Uterus (tissue), 3 donors: ENCODE measurements at regions not wholly inside any gene's neighbourhood (a gene's known extent, or its start where the extent isn't known, plus 50 kb on each side); places are given as distances from the start of the nearest gene placed in this dataset.

Experiments used
- DNase-seq, 2 donors: peaks; one replicate each; pipeline ENCODE4 v3.0.0-alpha.2; 2019 to 2020
- H3K27ac ChIP-seq, 2 donors: fragments of 200-600 bp; sonication (generic); 1 replicate in 1 of 2; 2 replicates in 1 of 2; pipeline ENCODE4 v1.5.1; 2016 to 2018
- H3K27me3 ChIP-seq, 2 donors: fragments of 200-600 bp; sonication (generic); one replicate each; pipeline ENCODE4 v1.5.1; 2018 to 2019; ENCODE audit warnings: control low read depth in 1 of 2
- H3K36me3 ChIP-seq, 2 donors: fragments of 200-600 bp; sonication (generic); one replicate each; pipeline ENCODE4 v1.5.1; 2019; ENCODE audit warnings: control low read depth in 1 of 2
- H3K4me1 ChIP-seq, 2 donors: fragments of 200-600 bp; sonication (generic); one replicate each; pipeline ENCODE4 v1.5.1; 2018 to 2019; ENCODE audit warnings: control low read depth in 1 of 2
- H3K4me3 ChIP-seq, 2 donors: fragments of 200-600 bp; sonication (generic); 1 replicate in 1 of 2; 2 replicates in 1 of 2; pipeline ENCODE4 v1.5.1; 2018 to 2019; ENCODE audit warnings: mild to moderate bottlenecking in 1 of 2
- H3K9me3 ChIP-seq, 2 donors: fragments of 200-600 bp; sonication (generic); one replicate each; pipeline ENCODE4 v1.5.1; 2019; ENCODE audit warnings: control low read depth in 1 of 2
- CTCF ChIP-seq, 4 experiments: fragments of 200-600 bp in 2 of 4; fragments of 450-650 bp in 2 of 4; sonication (generic) in 2 of 4; IDR thresholded peaks; one replicate each; pipeline ENCODE4 v1.5.1; 2016 to 2019; ENCODE audit warnings: antibody characterized with exemption in 4 of 4, mild to moderate bottlenecking in 2 of 4, moderate library complexity in 1 of 4
- POLR2A ChIP-seq, 2 donors: fragments of 450-650 bp; IDR thresholded peaks; one replicate each; pipeline ENCODE4 v1.6.1; 2016; ENCODE audit warnings: antibody characterized with exemption in 2 of 2, mild to moderate bottlenecking in 1 of 2, moderate library complexity in 1 of 2
- intact Hi-C: fragments of 100-400 bp; cut with DNase I; formaldehyde crosslinking; loops from one replicate; pipeline ENCODE4 v1.15.1; 2023; ENCODE audit warnings: low total_unique reads
- donor health status: DM: yes; HTN: yes; CAD: no.

GRCh38 chr14:22026527-22026926 lies 352.9 kb upstream of the OR4E1 start:
- no peaks in the 10 kb centered on the region for H3K27me3 ChIP-seq
- no peak overlapping the region for H3K4me3 ChIP-seq
- intact Hi-C loops: no loop called here
- no peaks in the 10 kb centered on the region for H3K4me1 ChIP-seq
- TF ChIP-seq POLR2A (IDR thresholded peaks at IDR 0.05): no peak
- no peak for TF ChIP-seq CTCF (IDR thresholded peaks at IDR 0.05)
- DNase-seq: no peak
- no peaks in the 10 kb centered on the region for H3K36me3 ChIP-seq
- no peak overlapping the region for H3K27ac ChIP-seq
- H3K9me3 ChIP-seq: no peaks in the 10 kb centered on the region

DNA sequence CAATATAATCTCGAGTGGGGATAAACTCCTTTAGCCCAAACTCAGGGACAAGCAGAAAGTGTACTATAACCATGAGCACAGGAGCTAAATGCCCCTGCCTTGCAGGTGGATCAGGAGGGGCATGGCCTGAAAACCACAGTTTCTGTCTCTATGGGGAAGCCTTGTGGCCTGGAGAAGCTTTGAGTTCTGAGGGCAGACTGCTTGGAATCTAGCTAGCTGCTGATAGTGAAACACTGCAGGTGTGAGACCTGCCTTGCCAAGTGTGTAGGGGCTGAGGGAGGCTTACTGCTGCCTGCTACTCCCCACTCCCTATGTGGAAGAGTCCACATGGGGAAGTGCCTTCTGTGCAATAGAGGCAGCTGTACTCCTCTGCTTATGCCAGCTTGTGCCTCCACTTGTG lies 352.3 kb upstream of the OR4E1 start:
- no peak for DNase-seq
- no peaks in the 10 kb centered on the region for H3K27me3 ChIP-seq
- TF ChIP-seq CTCF (IDR thresholded peaks at IDR 0.05) (no peak), POLR2A (IDR thresholded peaks at IDR 0.05) (no peak)
- H3K36me3 ChIP-seq: no peaks in the 10 kb centered on the region
- H3K4me1 ChIP-seq: no peaks in the 10 kb centered on the region
- no peak overlapping the region for H3K27ac ChIP-seq
- no peaks in the 10 kb centered on the region for H3K9me3 ChIP-seq
- intact Hi-C loops: no loop called here
- H3K4me3 ChIP-seq: no peak overlapping the region

DNA sequence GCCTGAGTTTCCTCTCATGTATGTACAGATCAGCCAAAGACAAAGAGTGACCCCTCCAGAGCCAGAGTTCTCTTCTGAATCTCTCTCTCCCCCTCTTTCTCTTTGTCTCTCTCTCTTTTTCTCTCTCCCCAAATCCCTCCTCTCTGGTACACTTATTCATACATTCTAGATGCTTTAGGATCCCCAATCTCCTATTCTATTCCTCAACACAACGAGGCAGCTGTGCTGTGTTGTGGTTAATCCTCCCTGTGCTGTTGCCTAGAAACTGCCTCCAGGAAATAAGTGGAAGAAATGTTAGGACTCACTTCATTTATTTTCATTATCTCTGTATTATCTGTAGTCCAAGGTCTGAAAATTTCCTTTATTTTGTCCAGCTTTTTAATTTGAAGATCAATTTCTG lies 350.5 kb upstream of the OR4E1 start:
- H3K27me3 ChIP-seq: no peaks in the 10 kb centered on the region
- TF ChIP-seq CTCF (IDR thresholded peaks at IDR 0.05) (no peak), POLR2A (IDR thresholded peaks at IDR 0.05) (no peak)
- H3K9me3 ChIP-seq: no peaks in the 10 kb centered on the region
- H3K4me3 ChIP-seq: no peak overlapping the region
- no peaks in the 10 kb centered on the region for H3K4me1 ChIP-seq
- intact Hi-C loops: no loop called here
- DNase-seq: no peak
- no peak overlapping the region for H3K27ac ChIP-seq
- no peaks in the 10 kb centered on the region for H3K36me3 ChIP-seq

- no peak for DNase-seq
- TF ChIP-seq POLR2A (IDR thresholded peaks at IDR 0.05) (no peak), CTCF (IDR thresholded peaks at IDR 0.05) (no peak)
- H3K4me3 ChIP-seq: no peak overlapping the region
- no peaks in the 10 kb centered on the region for H3K36me3 ChIP-seq
- no peak overlapping the region for H3K27ac ChIP-seq
- no peaks in the 10 kb centered on the region for H3K9me3 ChIP-seq
- no peaks in the 10 kb centered on the region for H3K4me1 ChIP-seq
- no peaks in the 10 kb centered on the region for H3K27me3 ChIP-seq
- intact Hi-C loops: no loop called here
Observed at GRCh38 chr14:22018890-22019289, 345.3 kb upstream of the OR4E1 start.

- Histone ChIP-seq H3K27me3 (no peaks in the 10 kb centered on the region), H3K9me3 (no peaks in the 10 kb centered on the region), H3K4me1 (no peaks in the 10 kb centered on the region), H3K4me3 (no peak overlapping the region), H3K27ac (no peak overlapping the region), H3K36me3 (no peaks in the 10 kb centered on the region)
- no peak for DNase-seq
- no peak for TF ChIP-seq POLR2A (IDR thresholded peaks at IDR 0.05)
- TF ChIP-seq CTCF (IDR thresholded peaks at IDR 0.05): no peak
- intact Hi-C loops: no loop called here
Observed at GRCh38 chr14:22012452-22012851, 338.8 kb upstream of the OR4E1 start.
